GM21737 (cell line): ENCODE measurements at regions not wholly inside any gene's neighbourhood (a gene's known extent, or its start where the extent isn't known, plus 50 kb on each side); places are given as distances from the start of the nearest gene placed in this dataset.

Experiments used
- ATAC-seq: cut with Tn5 transposase; IDR thresholded peaks from one replicate; pipeline ENCODE4 v1.9.1; 2021; ENCODE audit warnings: mild to moderate bottlenecking, moderate library complexity; ENCODE audit not compliant: unreplicated experiment

- no peak for ATAC-seq
Measured at GRCh38 chr15:62431817-62432216, 266.7 kb upstream of the C2CD4B start.

GRCh38 chr15:62432702-62433398 is 267.8 kb upstream of the C2CD4B start:
- no peak for ATAC-seq

- no peak for ATAC-seq
Measured at GRCh38 chr15:62436235-62436634, 271.1 kb upstream of the C2CD4B start.

- no peak for ATAC-seq
Measured at GRCh38 chr15:62437753-62438152, 272.7 kb upstream of the C2CD4B start.

GRCh38 chr15:62439543-62440016 is 274.5 kb upstream of the C2CD4B start:
- ATAC-seq: no peak

GRCh38 chr15:62440362-62441105 is 275.4 kb upstream of the C2CD4B start:
- ATAC-seq: no peak

- no peak for ATAC-seq
Measured at GRCh38 chr15:62444104-62445022, 279.3 kb upstream of the C2CD4B start.

- no peak for ATAC-seq
Measured at GRCh38 chr15:62445244-62445643, 280.2 kb upstream of the C2CD4B start.

- no peak for ATAC-seq
Measured at GRCh38 chr15:62446984-62447383, 281.9 kb upstream of the C2CD4B start.

GRCh38 chr15:62447742-62448141 is 282.7 kb upstream of the C2CD4B start:
- no peak for ATAC-seq

GRCh38 chr15:62449638-62450037 is 284.6 kb upstream of the C2CD4B start:
- no peak for ATAC-seq

- no peak for ATAC-seq
Measured at GRCh38 chr15:62450061-62450460, 285.0 kb upstream of the C2CD4B start.

GRCh38 chr15:62452026-62452425 is 286.9 kb upstream of the C2CD4B start:
- no peak for ATAC-seq

- no peak for ATAC-seq
Measured at GRCh38 chr15:62452667-62453066, 287.6 kb upstream of the C2CD4B start.

- no peak for ATAC-seq
Measured at GRCh38 chr15:62453375-62453774, 288.3 kb upstream of the C2CD4B start.

GRCh38 chr15:62453981-62454380 is 288.9 kb upstream of the C2CD4B start:
- no peak for ATAC-seq

GRCh38 chr15:62454567-62455172 is 289.6 kb upstream of the C2CD4B start:
- no peak for ATAC-seq

- no peak for ATAC-seq
Measured at GRCh38 chr15:62455441-62455921, 290.4 kb upstream of the C2CD4B start.

GRCh38 chr15:62456011-62456920 is 291.2 kb upstream of the C2CD4B start:
- no peak for ATAC-seq

GRCh38 chr15:62457100-62457499 is 292.0 kb upstream of the C2CD4B start:
- no peak for ATAC-seq
